HEK293 (cell line): ENCODE measurements at regions not wholly inside any gene's neighbourhood (a gene's known extent, or its start where the extent isn't known, plus 50 kb on each side); places are given as distances from the start of the nearest gene placed in this dataset.

ENCODE experiments used
- CTCF ChIA-PET: fragments of 350-600 bp; formaldehyde crosslinking; extraction: SDS; loops from one replicate; lab custom pipeline; 2021; ENCODE audit warnings: antibody characterized with exemption; lab: Yijun Ruan, JAX
- POLR2A ChIA-PET: fragments of 300-600 bp; formaldehyde crosslinking; extraction: SDS; loops from one replicate; lab custom pipeline; 2020; ENCODE audit warnings: antibody characterized with exemption, inconsistent platforms; lab: Yijun Ruan, JAX
- H3K27ac ChIP-seq: fragments of 200-500 bp; sonication (Bioruptor generic); 2 replicates; pipeline ENCODE4 v1.5.1; 2014; ENCODE audit warnings: low read depth, low read length, control low read depth, inconsistent platforms; ENCODE audit errors: extremely low read depth
- H3K36me3 ChIP-seq, 2 experiments: fragments of 200-500 bp in 1 of 2; sonication (Bioruptor generic) in 1 of 2; 1 replicate in 1 of 2; 2 replicates in 1 of 2; pipeline ENCODE4 v1.5.1; 2014 to 2017; ENCODE audit warnings: inconsistent platforms in 2 of 2, low read length in 2 of 2; ENCODE audit not compliant: control insufficient read depth in 2 of 2, insufficient read depth in 1 of 2
- H3K4me1 ChIP-seq: fragments of 200-500 bp; sonication (Bioruptor generic); 2 replicates; pipeline ENCODE4 v1.5.1; 2014; ENCODE audit warnings: mild to moderate bottlenecking, low read length, inconsistent platforms; ENCODE audit not compliant: control insufficient read depth, insufficient read depth
- H3K4me3 ChIP-seq: 2 replicates; pipeline ENCODE4 v1.5.1; 2011; ENCODE audit warnings: low read depth, mild to moderate bottlenecking, control low read depth, low read length, moderate library complexity
- H3K9me3 ChIP-seq: fragments of 200-500 bp; sonication (Bioruptor generic); 2 replicates; pipeline ENCODE4 v1.5.1; 2014; ENCODE audit warnings: low read depth, low read length, inconsistent platforms; ENCODE audit not compliant: control insufficient read depth, insufficient read depth
- RBAK ChIP-seq: fragments of 450-650 bp; formaldehyde crosslinking; IDR thresholded peaks from 2 replicates; pipeline ENCODE4 v1.5.1; 2016; ENCODE audit warnings: missing biosample characterization, missing genetic modification characterization
- REPIN1 ChIP-seq: fragments of 450-650 bp; formaldehyde crosslinking; IDR thresholded peaks from 2 replicates; pipeline ENCODE4 v1.5.1; 2017; ENCODE audit warnings: missing biosample characterization, missing genetic modification characterization, low read depth
- TCF7L2 ChIP-seq: IDR thresholded peaks from 2 replicates; pipeline ENCODE4 v1.6.1; 2011; ENCODE audit warnings: low read depth, mild to moderate bottlenecking, inconsistent platforms, low read length, moderate library complexity, borderline replicate concordance
- ZBTB1 ChIP-seq: fragments of 450-650 bp; formaldehyde crosslinking; IDR thresholded peaks from 2 replicates; pipeline ENCODE4 v1.5.1; 2016; ENCODE audit warnings: missing biosample characterization, missing genetic modification characterization
- ZFP41 ChIP-seq: fragments of 450-650 bp; formaldehyde crosslinking; IDR thresholded peaks from 2 replicates; pipeline ENCODE4 v1.5.1; 2016; ENCODE audit warnings: missing biosample characterization, missing genetic modification characterization, borderline replicate concordance
- ZNF132 ChIP-seq: fragments of 450-650 bp; formaldehyde crosslinking; IDR thresholded peaks from 2 replicates; pipeline ENCODE4 v1.5.1; 2017; ENCODE audit warnings: missing biosample characterization, missing genetic modification characterization, borderline replicate concordance
- ZNF155 ChIP-seq: fragments of 450-650 bp; formaldehyde crosslinking; IDR thresholded peaks from 2 replicates; pipeline ENCODE4 v1.5.1; 2016; ENCODE audit warnings: missing biosample characterization, missing genetic modification characterization
- ZNF157 ChIP-seq: fragments of 450-650 bp; formaldehyde crosslinking; IDR thresholded peaks from 2 replicates; pipeline ENCODE4 v1.5.1; 2016; ENCODE audit warnings: missing biosample characterization, missing genetic modification characterization
- ZNF19 ChIP-seq: fragments of 450-650 bp; formaldehyde crosslinking; IDR thresholded peaks from 2 replicates; pipeline ENCODE4; 2016; ENCODE audit warnings: missing biosample characterization, missing genetic modification characterization, low read depth
- ZNF221 ChIP-seq: fragments of 450-650 bp; formaldehyde crosslinking; IDR thresholded peaks from 2 replicates; pipeline ENCODE4 v1.5.1; 2017; ENCODE audit warnings: missing biosample characterization, missing genetic modification characterization, borderline replicate concordance
- ZNF223 ChIP-seq: fragments of 450-650 bp; formaldehyde crosslinking; IDR thresholded peaks from 2 replicates; pipeline ENCODE4 v1.5.1; 2016; ENCODE audit warnings: missing biosample characterization, missing genetic modification characterization
- ZNF248 ChIP-seq: fragments of 450-650 bp; formaldehyde crosslinking; IDR thresholded peaks from 2 replicates; pipeline ENCODE4 v1.5.1; 2017; ENCODE audit warnings: missing biosample characterization, missing genetic modification characterization
- ZNF311 ChIP-seq: fragments of 450-650 bp; formaldehyde crosslinking; IDR thresholded peaks from 2 replicates; pipeline ENCODE4 v1.5.1; 2017; ENCODE audit warnings: missing biosample characterization, missing genetic modification characterization, borderline replicate concordance
- ZNF416 ChIP-seq: fragments of 450-650 bp; formaldehyde crosslinking; IDR thresholded peaks from 2 replicates; pipeline ENCODE4 v1.5.1; 2016; ENCODE audit warnings: missing biosample characterization, missing genetic modification characterization
- ZNF433 ChIP-seq: fragments of 450-650 bp; formaldehyde crosslinking; IDR thresholded peaks from 2 replicates; pipeline ENCODE4 v1.5.1; 2016; ENCODE audit warnings: missing biosample characterization, missing genetic modification characterization, low read depth
- ZNF530 ChIP-seq: fragments of 450-650 bp; formaldehyde crosslinking; IDR thresholded peaks from 2 replicates; pipeline ENCODE4 v1.5.1; 2016; ENCODE audit warnings: low read depth, missing biosample characterization, missing genetic modification characterization
- ZNF571 ChIP-seq: fragments of 450-650 bp; formaldehyde crosslinking; IDR thresholded peaks from 2 replicates; pipeline ENCODE4 v1.5.0; 2017; ENCODE audit warnings: missing biosample characterization, missing genetic modification characterization
- ZNF707 ChIP-seq: fragments of 450-650 bp; formaldehyde crosslinking; IDR thresholded peaks from 2 replicates; pipeline ENCODE4 v1.5.1; 2016; ENCODE audit warnings: missing biosample characterization, missing genetic modification characterization
- ZNF776 ChIP-seq: fragments of 450-650 bp; formaldehyde crosslinking; IDR thresholded peaks from 2 replicates; pipeline ENCODE4 v1.5.0; 2017; ENCODE audit warnings: missing biosample characterization, missing genetic modification characterization, borderline replicate concordance
- TF ChIP-seq, protein P1 (sequence below): fragments of 450-650 bp; formaldehyde crosslinking; IDR thresholded peaks from 2 replicates; pipeline ENCODE4 v1.5.1; 2016; ENCODE audit warnings: missing biosample characterization, missing genetic modification characterization
- TF ChIP-seq, protein P2 (sequence below): fragments of 450-650 bp; formaldehyde crosslinking; IDR thresholded peaks from 2 replicates; pipeline ENCODE4 v1.5.1; 2016; ENCODE audit warnings: missing biosample characterization, missing genetic modification characterization
- TF ChIP-seq, protein P3 (sequence below): fragments of 450-650 bp; formaldehyde crosslinking; IDR thresholded peaks from 2 replicates; pipeline ENCODE4 v1.5.1; 2016; ENCODE audit warnings: missing biosample characterization, missing genetic modification characterization
- TF ChIP-seq, protein P4 (sequence below): fragments of 450-650 bp; formaldehyde crosslinking; IDR thresholded peaks from 2 replicates; pipeline ENCODE4 v1.5.1; 2017; ENCODE audit warnings: missing biosample characterization, missing genetic modification characterization
- TF ChIP-seq, protein P5 (sequence below): fragments of 450-650 bp; formaldehyde crosslinking; IDR thresholded peaks from 2 replicates; pipeline ENCODE4 v1.5.1; 2017; ENCODE audit warnings: missing biosample characterization, mild to moderate bottlenecking, missing genetic modification characterization, moderate library complexity
- TF ChIP-seq, protein P6 (sequence below): fragments of 450-650 bp; formaldehyde crosslinking; IDR thresholded peaks from 2 replicates; pipeline ENCODE4 v1.5.1; 2017; ENCODE audit warnings: missing biosample characterization, missing genetic modification characterization

DNA sequence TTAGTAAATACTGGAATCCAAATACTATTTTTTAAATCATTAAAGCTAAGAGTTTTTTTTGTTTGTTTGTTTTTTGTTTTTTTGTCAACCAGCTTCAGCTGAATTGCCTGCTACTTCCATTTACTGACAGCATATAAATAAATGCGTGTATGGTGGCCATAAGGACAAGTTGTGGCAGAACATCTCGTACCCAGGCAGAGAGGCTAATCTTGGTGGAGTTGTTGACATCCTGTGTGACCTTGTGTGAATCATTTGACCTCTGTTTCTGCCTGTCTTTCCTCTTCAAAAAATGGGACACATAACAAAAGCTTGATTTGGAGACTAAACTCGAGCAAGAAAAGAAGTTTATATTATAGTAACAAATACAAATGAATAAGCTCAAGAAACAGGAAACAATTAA is 734.2 kb downstream of the MCTP2 start (continued):
- TF ChIP-seq, protein P1, sequence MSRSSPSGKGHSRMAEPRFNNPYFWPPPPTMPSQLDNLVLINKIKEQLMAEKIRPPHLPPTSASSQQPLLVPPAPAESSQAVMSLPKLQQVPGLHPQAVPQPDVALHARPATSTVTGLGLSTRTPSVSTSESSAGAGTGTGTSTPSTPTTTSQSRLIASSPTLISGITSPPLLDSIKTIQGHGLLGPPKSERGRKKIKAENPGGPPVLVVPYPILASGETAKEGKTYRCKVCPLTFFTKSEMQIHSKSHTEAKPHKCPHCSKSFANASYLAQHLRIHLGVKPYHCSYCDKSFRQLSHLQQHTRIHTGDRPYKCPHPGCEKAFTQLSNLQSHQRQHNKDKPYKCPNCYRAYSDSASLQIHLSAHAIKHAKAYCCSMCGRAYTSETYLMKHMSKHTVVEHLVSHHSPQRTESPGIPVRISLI (tag by site-specific recombination): no peak
- TF ChIP-seq ZNF416 (tag by site-specific recombination) (no peak), ZBTB1 (tag by site-specific recombination) (no peak), ZNF311 (no peak), ZNF776 (tag by site-specific recombination) (no peak)
- TF ChIP-seq, protein P2, sequence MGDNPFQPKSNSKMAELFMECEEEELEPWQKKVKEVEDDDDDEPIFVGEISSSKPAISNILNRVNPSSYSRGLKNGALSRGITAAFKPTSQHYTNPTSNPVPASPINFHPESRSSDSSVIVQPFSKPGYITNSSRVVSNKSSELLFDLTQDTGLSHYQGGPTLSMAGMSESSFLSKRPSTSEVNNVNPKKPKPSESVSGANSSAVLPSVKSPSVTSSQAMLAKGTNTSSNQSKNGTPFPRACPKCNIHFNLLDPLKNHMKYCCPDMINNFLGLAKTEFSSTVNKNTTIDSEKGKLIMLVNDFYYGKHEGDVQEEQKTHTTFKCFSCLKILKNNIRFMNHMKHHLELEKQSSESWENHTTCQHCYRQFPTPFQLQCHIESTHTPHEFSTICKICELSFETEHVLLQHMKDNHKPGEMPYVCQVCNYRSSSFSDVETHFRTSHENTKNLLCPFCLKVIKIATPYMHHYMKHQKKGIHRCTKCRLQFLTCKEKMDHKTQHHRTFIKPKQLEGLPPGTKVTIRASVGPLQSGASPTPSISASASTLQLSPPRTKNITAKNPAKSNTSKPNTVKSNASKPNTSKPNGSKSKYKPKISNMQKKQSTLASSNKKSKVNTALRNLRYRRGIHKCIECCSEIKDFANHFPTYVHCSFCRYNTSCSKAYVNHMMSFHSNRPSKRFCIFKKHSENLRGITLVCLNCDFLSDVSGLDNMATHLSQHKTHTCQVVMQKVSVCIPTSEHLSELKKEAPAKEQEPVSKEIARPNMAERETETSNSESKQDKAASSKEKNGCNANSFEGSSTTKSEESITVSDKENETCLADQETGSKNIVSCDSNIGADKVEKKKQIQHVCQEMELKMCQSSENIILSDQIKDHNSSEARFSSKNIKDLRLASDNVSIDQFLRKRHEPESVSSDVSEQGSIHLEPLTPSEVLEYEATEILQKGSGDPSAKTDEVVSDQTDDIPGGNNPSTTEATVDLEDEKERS (tag by site-specific recombination): no peak

DNA sequence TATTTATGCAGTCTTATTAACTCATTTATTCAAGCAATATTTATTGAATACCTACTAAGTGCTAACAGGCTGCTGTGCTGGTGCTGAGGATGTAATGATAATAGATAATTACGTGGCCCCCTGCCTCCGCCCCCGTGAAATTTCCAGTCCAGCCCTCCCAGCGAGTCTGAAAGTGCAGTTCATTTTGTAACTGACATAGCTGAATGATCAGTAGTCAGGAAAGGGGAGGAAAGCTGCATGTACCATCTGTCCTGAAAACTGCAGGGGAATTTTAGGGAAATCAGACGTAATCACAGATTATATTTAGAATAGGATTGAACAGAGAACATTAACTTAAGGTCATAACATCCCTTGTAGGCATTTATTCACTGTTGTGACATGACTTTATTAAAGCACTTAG is 736.8 kb downstream of the MCTP2 start:
- no peaks in the 10 kb centered on the region for H3K9me3 ChIP-seq
- H3K36me3 ChIP-seq: no peaks in the 10 kb centered on the region
- no peak for TF ChIP-seq ZNF155
- TF ChIP-seq, protein P3, sequence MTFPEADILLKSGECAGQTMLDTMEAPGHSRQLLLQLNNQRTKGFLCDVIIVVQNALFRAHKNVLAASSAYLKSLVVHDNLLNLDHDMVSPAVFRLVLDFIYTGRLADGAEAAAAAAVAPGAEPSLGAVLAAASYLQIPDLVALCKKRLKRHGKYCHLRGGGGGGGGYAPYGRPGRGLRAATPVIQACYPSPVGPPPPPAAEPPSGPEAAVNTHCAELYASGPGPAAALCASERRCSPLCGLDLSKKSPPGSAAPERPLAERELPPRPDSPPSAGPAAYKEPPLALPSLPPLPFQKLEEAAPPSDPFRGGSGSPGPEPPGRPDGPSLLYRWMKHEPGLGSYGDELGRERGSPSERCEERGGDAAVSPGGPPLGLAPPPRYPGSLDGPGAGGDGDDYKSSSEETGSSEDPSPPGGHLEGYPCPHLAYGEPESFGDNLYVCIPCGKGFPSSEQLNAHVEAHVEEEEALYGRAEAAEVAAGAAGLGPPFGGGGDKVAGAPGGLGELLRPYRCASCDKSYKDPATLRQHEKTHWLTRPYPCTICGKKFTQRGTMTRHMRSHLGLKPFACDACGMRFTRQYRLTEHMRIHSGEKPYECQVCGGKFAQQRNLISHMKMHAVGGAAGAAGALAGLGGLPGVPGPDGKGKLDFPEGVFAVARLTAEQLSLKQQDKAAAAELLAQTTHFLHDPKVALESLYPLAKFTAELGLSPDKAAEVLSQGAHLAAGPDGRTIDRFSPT (tag by site-specific recombination): no peak
- no peak for TF ChIP-seq ZNF707 (tag by site-specific recombination)
- TF ChIP-seq ZFP41: no peak
- TF ChIP-seq ZNF248 (tag by site-specific recombination): no peak
- no peak for TF ChIP-seq ZNF221 (tag by site-specific recombination)
- TF ChIP-seq TCF7L2: no peak
- TF ChIP-seq ZNF19 (tag by site-specific recombination): no peak
- no peak for TF ChIP-seq ZNF311
- TF ChIP-seq ZNF433 (tag by site-specific recombination): no peak
- no peak for TF ChIP-seq ZNF223 (tag by site-specific recombination)
- ChIA-PET POLR2A (no interaction called here), CTCF (no interaction called here)
- H3K4me1 ChIP-seq: no peaks in the 10 kb centered on the region
- H3K4me3 ChIP-seq: no peak overlapping the region
- no peak overlapping the region for H3K27ac ChIP-seq

DNA sequence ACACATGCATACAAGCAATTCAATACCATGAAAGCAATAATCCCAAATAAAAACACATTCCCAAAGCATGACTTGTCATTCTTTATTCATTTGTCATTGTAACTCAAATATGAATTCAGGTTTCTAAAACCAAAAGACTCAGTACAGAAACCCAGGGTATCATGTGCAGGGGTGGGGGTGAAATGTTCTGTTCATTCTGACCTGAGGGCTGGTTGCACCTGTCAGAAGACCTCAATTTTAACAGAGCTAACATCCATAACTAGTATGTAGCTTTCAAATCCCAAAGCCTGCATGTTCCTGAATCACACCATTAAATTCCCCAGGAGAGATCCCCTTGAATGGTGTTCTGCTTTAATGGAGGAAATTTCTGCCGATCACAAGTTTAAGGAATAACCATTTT is 738.7 kb downstream of the MCTP2 start:
- Histone ChIP-seq H3K4me3 (no peak overlapping the region), H3K36me3 (no peaks in the 10 kb centered on the region), H3K27ac (no peak overlapping the region), H3K9me3 (no peaks in the 10 kb centered on the region), H3K4me1 (no peaks in the 10 kb centered on the region)
- ChIA-PET CTCF (no interaction called here), POLR2A (no interaction called here)
- TF ChIP-seq, protein P4, sequence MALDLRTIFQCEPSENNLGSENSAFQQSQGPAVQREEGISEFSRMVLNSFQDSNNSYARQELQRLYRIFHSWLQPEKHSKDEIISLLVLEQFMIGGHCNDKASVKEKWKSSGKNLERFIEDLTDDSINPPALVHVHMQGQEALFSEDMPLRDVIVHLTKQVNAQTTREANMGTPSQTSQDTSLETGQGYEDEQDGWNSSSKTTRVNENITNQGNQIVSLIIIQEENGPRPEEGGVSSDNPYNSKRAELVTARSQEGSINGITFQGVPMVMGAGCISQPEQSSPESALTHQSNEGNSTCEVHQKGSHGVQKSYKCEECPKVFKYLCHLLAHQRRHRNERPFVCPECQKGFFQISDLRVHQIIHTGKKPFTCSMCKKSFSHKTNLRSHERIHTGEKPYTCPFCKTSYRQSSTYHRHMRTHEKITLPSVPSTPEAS (tag by site-specific recombination): no peak
- no peak for TF ChIP-seq ZNF157 (tag by site-specific recombination)
- no peak for TF ChIP-seq ZNF132 (tag by site-specific recombination)
- TF ChIP-seq ZNF530 (tag by site-specific recombination): no peak
- TF ChIP-seq, protein P5, sequence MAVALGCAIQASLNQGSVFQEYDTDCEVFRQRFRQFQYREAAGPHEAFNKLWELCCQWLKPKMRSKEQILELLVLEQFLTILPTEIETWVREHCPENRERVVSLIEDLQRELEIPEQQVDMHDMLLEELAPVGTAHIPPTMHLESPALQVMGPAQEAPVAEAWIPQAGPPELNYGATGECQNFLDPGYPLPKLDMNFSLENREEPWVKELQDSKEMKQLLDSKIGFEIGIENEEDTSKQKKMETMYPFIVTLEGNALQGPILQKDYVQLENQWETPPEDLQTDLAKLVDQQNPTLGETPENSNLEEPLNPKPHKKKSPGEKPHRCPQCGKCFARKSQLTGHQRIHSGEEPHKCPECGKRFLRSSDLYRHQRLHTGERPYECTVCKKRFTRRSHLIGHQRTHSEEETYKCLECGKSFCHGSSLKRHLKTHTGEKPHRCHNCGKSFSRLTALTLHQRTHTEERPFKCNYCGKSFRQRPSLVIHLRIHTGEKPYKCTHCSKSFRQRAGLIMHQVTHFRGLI (tag by site-specific recombination): no peak
- no peak for TF ChIP-seq REPIN1
- TF ChIP-seq, protein P6, sequence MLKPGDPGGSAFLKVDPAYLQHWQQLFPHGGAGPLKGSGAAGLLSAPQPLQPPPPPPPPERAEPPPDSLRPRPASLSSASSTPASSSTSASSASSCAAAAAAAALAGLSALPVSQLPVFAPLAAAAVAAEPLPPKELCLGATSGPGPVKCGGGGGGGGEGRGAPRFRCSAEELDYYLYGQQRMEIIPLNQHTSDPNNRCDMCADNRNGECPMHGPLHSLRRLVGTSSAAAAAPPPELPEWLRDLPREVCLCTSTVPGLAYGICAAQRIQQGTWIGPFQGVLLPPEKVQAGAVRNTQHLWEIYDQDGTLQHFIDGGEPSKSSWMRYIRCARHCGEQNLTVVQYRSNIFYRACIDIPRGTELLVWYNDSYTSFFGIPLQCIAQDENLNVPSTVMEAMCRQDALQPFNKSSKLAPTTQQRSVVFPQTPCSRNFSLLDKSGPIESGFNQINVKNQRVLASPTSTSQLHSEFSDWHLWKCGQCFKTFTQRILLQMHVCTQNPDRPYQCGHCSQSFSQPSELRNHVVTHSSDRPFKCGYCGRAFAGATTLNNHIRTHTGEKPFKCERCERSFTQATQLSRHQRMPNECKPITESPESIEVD (tag by site-specific recombination): no peak
- no peak for TF ChIP-seq RBAK
- no peak for TF ChIP-seq ZNF571
